Mesenchymal stem cell (in vitro differentiated cells and primary cell): ENCODE measurements at regions not wholly inside any gene's neighbourhood (a gene's known extent, or its start where the extent isn't known, plus 50 kb on each side); places are given as distances from the start of the nearest gene placed in this dataset.

Source experiments
- DNase-seq: peaks from one replicate; pipeline ENCODE4 v3.0.0-alpha.2; 2013
- H2AFZ ChIP-seq: one replicate; pipeline ENCODE4 v1.6.1; 2013; ENCODE audit warnings: low read depth, mild to moderate bottlenecking, control low read depth, inconsistent platforms, low read length, moderate library complexity
- H2AK5ac ChIP-seq: 2 replicates; pipeline ENCODE4 v1.6.1; 2013; ENCODE audit warnings: low read length, moderate library complexity, mild to moderate bottlenecking, inconsistent platforms; ENCODE audit not compliant: severe bottlenecking
- H2BK120ac ChIP-seq: one replicate; pipeline ENCODE4 v1.6.1; 2013; ENCODE audit warnings: low read depth, mild to moderate bottlenecking, inconsistent platforms, low read length, moderate library complexity
- H2BK12ac ChIP-seq, 2 experiments: one replicate each; pipeline ENCODE4 v1.6.1; 2013; ENCODE audit warnings: inconsistent platforms in 2 of 2, low read length in 2 of 2, mild to moderate bottlenecking in 2 of 2, moderate library complexity in 2 of 2, control low read depth in 1 of 2
- H2BK15ac ChIP-seq: one replicate; pipeline ENCODE4 v1.6.1; 2013; ENCODE audit warnings: mild to moderate bottlenecking, low read depth, inconsistent platforms; ENCODE audit not compliant: poor library complexity, severe bottlenecking
- H2BK5ac ChIP-seq: 2 replicates; pipeline ENCODE4 v1.6.1; 2013; ENCODE audit warnings: low read depth, mild to moderate bottlenecking, low read length, control low read depth, inconsistent platforms; ENCODE audit not compliant: poor library complexity, severe bottlenecking
- H3K14ac ChIP-seq, 2 experiments: one replicate each; pipeline ENCODE4 v1.6.1; 2013; ENCODE audit warnings: inconsistent platforms in 2 of 2, low read length in 2 of 2, control low read depth in 1 of 2, mild to moderate bottlenecking in 1 of 2, moderate library complexity in 1 of 2
- H3K18ac ChIP-seq, 2 experiments: one replicate each; pipeline ENCODE4 v1.6.1; 2013; ENCODE audit warnings: inconsistent platforms in 2 of 2, low read length in 2 of 2, control low read depth in 1 of 2, low read depth in 1 of 2, mild to moderate bottlenecking in 1 of 2
- H3K23ac ChIP-seq, 2 experiments: one replicate each; pipeline ENCODE4 v1.6.1; 2013; ENCODE audit warnings: inconsistent platforms in 2 of 2, low read length in 2 of 2, mild to moderate bottlenecking in 2 of 2, moderate library complexity in 2 of 2, control low read depth in 1 of 2
- H3K27ac ChIP-seq: 2 replicates; pipeline ENCODE4 v1.5.1; 2013; ENCODE audit warnings: mild to moderate bottlenecking, moderate library complexity, low read length, control low read depth, inconsistent platforms; ENCODE audit not compliant: poor library complexity, severe bottlenecking
- H3K27me3 ChIP-seq, 2 experiments: 2 replicates each; pipeline versions ENCODE4 v1.6.1 to v1.7.0; 2013; ENCODE audit warnings: low read length in 2 of 2, mild to moderate bottlenecking in 2 of 2, moderate library complexity in 2 of 2, control low read depth in 1 of 2, inconsistent platforms in 1 of 2; ENCODE audit not compliant: control insufficient read depth in 1 of 2, insufficient read depth in 1 of 2
- H3K36me3 ChIP-seq, 2 experiments: 2 replicates each; pipeline versions ENCODE4 v1.6.1 to v1.7.0; 2013; ENCODE audit warnings: low read length in 2 of 2, control low read depth in 1 of 2, inconsistent platforms in 1 of 2, low read depth in 1 of 2, mild to moderate bottlenecking in 1 of 2; ENCODE audit not compliant: insufficient read depth in 2 of 2, control insufficient read depth in 1 of 2
- H3K4ac ChIP-seq, 2 experiments: one replicate each; pipeline ENCODE4 v1.6.1; 2013; ENCODE audit warnings: inconsistent platforms in 2 of 2, low read length in 2 of 2, mild to moderate bottlenecking in 2 of 2, moderate library complexity in 2 of 2, control low read depth in 1 of 2, low read depth in 1 of 2
- H3K4me1 ChIP-seq: 2 replicates; pipeline ENCODE4 v1.6.1; 2013; ENCODE audit warnings: low read depth, low read length, control low read depth; ENCODE audit not compliant: control insufficient read depth, insufficient read depth
- H3K4me2 ChIP-seq: 2 replicates; pipeline ENCODE4 v1.6.1; 2013; ENCODE audit warnings: low read length, mild to moderate bottlenecking, inconsistent platforms; ENCODE audit not compliant: poor library complexity, severe bottlenecking
- H3K4me3 ChIP-seq, 2 experiments: 2 replicates each; pipeline versions ENCODE4 v1.5.1 to v1.7.0; 2013; ENCODE audit warnings: low read length in 2 of 2, mild to moderate bottlenecking in 2 of 2, control low read depth in 1 of 2, low read depth in 1 of 2; ENCODE audit not compliant: insufficient read depth in 1 of 2
- H3K79me1 ChIP-seq: replicated peaks from 2 replicates; pipeline ENCODE4 v1.6.1; 2013; ENCODE audit warnings: mild to moderate bottlenecking, control low read depth, low read length, inconsistent platforms; ENCODE audit not compliant: poor library complexity, severe bottlenecking
- H3K9ac ChIP-seq: 2 replicates; pipeline ENCODE4 v1.7.0; 2013; ENCODE audit warnings: mild to moderate bottlenecking, low read length, moderate library complexity
- H3K9me3 ChIP-seq: 2 replicates; pipeline ENCODE4 v1.7.0; 2013; ENCODE audit warnings: mild to moderate bottlenecking, low read length; ENCODE audit not compliant: control insufficient read depth
- H4K8ac ChIP-seq: one replicate; pipeline ENCODE4 v1.6.1; 2013; ENCODE audit warnings: inconsistent platforms, mild to moderate bottlenecking, low read length, moderate library complexity
- H4K91ac ChIP-seq: one replicate; pipeline ENCODE4 v1.6.1; 2013; ENCODE audit warnings: mild to moderate bottlenecking, low read length, inconsistent platforms
- WGBS: methylation state at CpG from one replicate; pipeline ENCODE4 v1.1.7; 2013; ENCODE audit warnings: mixed read lengths; 5-methylcytosine and 5-hydroxymethylcytosine counted together

DNA sequence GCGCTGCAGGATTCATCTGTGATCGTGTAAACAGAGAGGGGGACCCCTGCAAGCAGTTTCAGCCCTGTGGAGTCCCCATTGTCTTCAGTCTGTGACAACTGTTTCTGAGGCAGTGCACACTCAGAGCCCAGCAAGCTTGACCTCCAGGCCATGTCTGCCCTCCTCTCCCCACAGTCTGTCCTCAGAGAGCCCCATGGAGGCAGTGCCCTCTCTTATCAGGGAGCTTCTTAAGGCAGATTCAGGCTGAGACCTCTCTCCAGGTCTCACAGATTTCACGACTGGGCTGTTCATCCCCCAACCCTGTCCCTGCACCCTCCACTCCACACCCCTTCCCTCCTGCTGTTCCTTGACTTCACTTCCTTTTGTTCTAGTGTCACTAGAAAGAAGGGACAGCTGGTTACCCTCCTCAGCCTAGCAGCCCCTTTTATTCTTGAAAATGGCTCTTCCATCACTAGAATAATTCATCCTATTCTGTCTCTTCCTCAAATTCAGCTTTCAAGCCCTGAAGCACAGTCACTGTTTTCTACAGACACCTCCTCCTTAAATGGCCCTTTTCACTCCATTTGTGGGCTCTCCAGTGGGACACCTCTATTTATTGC, 218.4 kb downstream of the MED10 start:
- Histone ChIP-seq H3K4ac (no peak overlapping the region), H3K36me3 (no peaks in the 10 kb centered on the region), H3K4me1 (no peaks in the 10 kb centered on the region), H3K79me1 (no peaks in the 10 kb centered on the region), H2BK5ac (no peak overlapping the region), H4K8ac (no peak overlapping the region), H3K14ac (no peak overlapping the region), H2AK5ac (no peak overlapping the region), H3K27ac (no peak overlapping the region), H3K27me3 (no peaks in the 10 kb centered on the region), H2BK15ac (no peak overlapping the region), H2AFZ (no peak overlapping the region), H3K9ac (peak overlapping the region; percentile 76), H3K4me2 (no peak overlapping the region), H3K23ac (no peak overlapping the region), H2BK120ac (no peak overlapping the region), H3K4me3 (peak overlapping the region in 1 of 2 experiments; percentile 63), H3K9me3 (no peaks in the 10 kb centered on the region), H2BK12ac (no peak overlapping the region), H3K18ac (no peak overlapping the region), H4K91ac (no peak overlapping the region)
- DNase-seq = no peak
- WGBS = 63% methylated on average over 3 of the region's 3 CpGs

DNA sequence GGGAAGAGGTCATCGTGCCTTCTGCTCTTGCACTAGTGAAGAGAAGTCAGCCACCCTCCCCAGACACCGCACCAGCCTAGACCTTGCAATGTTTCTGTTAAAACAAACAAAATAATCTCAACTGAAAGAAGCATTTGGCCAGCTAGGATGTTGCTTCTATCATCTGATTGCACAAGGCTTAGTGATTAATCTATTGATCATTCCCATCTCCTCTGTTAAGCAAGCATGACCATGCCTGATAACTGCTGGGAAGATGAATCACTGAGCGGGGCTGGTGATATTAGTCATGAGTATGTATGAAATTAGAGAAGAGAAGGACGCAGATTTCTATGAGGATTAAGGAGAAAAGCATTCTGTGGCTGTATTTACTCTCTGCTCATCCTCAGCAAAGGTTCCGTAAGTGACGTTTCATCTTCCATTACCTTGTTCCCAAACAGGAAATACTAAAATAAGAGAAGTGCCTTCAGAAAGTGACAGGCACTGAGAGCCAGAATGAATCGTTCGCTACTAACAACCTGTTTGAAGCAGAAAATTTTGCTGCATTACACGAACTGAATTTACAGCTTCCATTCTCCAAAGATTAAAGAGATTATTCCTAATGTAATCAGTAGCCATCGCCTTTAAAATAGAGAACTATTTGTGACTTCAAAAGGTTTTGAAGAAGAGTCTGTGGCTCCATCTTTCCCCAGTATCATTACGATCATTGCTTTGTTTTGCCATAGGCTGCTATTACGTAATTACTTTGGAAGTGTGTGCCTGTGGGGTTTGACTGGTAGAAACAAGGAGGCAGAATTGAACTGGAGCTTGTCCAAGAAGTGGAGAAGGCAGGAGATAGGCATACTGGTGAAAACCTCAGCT, 219.1 kb downstream of the MED10 start:
- no peak overlapping the region for H2BK120ac ChIP-seq
- no peak overlapping the region for H3K27ac ChIP-seq
- H2BK12ac ChIP-seq = no peak overlapping the region
- H3K27me3 ChIP-seq = no peaks in the 10 kb centered on the region
- H2BK5ac ChIP-seq = no peak overlapping the region
- 75% methylated on average over 11 of the region's 12 CpGs for WGBS
- no peak overlapping the region for H3K4me2 ChIP-seq
- H3K9me3 ChIP-seq = no peaks in the 10 kb centered on the region
- H4K91ac ChIP-seq = no peak overlapping the region
- peak overlapping the region; percentile 76 for H3K9ac ChIP-seq
- H2BK15ac ChIP-seq = no peak overlapping the region
- H3K36me3 ChIP-seq = no peaks in the 10 kb centered on the region
- no peak overlapping the region for H2AK5ac ChIP-seq
- no peaks in the 10 kb centered on the region for H3K79me1 ChIP-seq
- DNase-seq = no peak
- peak overlapping the region in 1 of 2 experiments; percentile 63 for H3K4me3 ChIP-seq
- H3K4ac ChIP-seq = no peak overlapping the region
- no peak overlapping the region for H3K23ac ChIP-seq
- H3K14ac ChIP-seq = no peak overlapping the region
- H3K18ac ChIP-seq = no peak overlapping the region
- no peak overlapping the region for H4K8ac ChIP-seq
- H2AFZ ChIP-seq = no peak overlapping the region
- H3K4me1 ChIP-seq = no peaks in the 10 kb centered on the region

GRCh38 chr5:6154216-6154615, 224.1 kb downstream of the MED10 start:
- H3K18ac ChIP-seq = no peak overlapping the region
- no peak overlapping the region for H3K4me3 ChIP-seq
- no peaks in the 10 kb centered on the region for H3K9me3 ChIP-seq
- no peaks in the 10 kb centered on the region for H3K4me1 ChIP-seq
- H3K4me2 ChIP-seq = no peak overlapping the region
- no peak overlapping the region for H4K8ac ChIP-seq
- no peak overlapping the region for H2BK5ac ChIP-seq
- no peak overlapping the region for H2BK15ac ChIP-seq
- H3K79me1 ChIP-seq = no peaks in the 10 kb centered on the region
- no peak overlapping the region for H4K91ac ChIP-seq
- H2AK5ac ChIP-seq = no peak overlapping the region
- no peak overlapping the region for H2AFZ ChIP-seq
- no peak overlapping the region for H3K23ac ChIP-seq
- H3K4ac ChIP-seq = no peak overlapping the region
- H2BK120ac ChIP-seq = no peak overlapping the region
- WGBS = 55% methylated on average over 6 of the region's 7 CpGs
- no peak for DNase-seq
- H3K36me3 ChIP-seq = no peaks in the 10 kb centered on the region
- no peak overlapping the region for H2BK12ac ChIP-seq
- H3K27ac ChIP-seq = no peak overlapping the region
- no peak overlapping the region for H3K9ac ChIP-seq
- H3K14ac ChIP-seq = no peak overlapping the region
- H3K27me3 ChIP-seq = no peaks in the 10 kb centered on the region

DNA sequence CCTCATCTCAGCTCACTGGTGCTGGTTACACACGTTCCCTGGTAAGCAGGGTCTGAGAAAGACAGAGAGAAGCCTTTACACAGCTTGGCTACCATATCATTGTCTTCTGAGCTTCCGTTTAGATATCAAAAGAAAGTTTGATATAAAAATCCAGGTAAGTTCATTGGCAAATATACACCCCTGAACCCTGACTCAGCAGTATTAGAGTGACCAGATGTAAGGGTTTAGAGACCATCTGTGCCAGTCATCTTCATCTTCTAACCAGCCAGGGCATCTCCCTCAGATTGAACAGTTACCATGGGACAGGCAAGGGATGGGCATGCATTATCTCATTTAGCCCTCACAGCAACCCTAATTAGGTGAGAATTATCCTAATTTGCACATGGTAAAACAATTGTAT, 232.1 kb downstream of the MED10 start:
- no peak overlapping the region for H3K27ac ChIP-seq
- no CpG with 5 or more reads among the region's 2 CpGs for WGBS

More for the DNA sequence above, 232.1 kb downstream of the MED10 start:
- Histone ChIP-seq H3K79me1 (no peaks in the 10 kb centered on the region), H3K9me3 (no peaks in the 10 kb centered on the region), H3K23ac (no peak overlapping the region), H4K91ac (no peak overlapping the region), H3K4me1 (no peaks in the 10 kb centered on the region), H3K9ac (no peak overlapping the region), H3K18ac (no peak overlapping the region), H2BK12ac (no peak overlapping the region), H2AK5ac (no peak overlapping the region), H3K27me3 (peaks cover 0 to 17% of the 10 kb centered on the region in 2 experiments), H3K4me3 (no peak overlapping the region), H3K4me2 (no peak overlapping the region), H3K36me3 (no peaks in the 10 kb centered on the region), H3K4ac (no peak overlapping the region), H2BK120ac (no peak overlapping the region), H2BK15ac (no peak overlapping the region), H2AFZ (no peak overlapping the region), H4K8ac (no peak overlapping the region), H2BK5ac (no peak overlapping the region), H3K14ac (no peak overlapping the region)
- DNase-seq = no peak
